Stimulated activated CD8-positive, alpha-beta memory T cell treated with anti-CD3 and anti-CD28 coated beads, Interleukin-15, amount 100 ng/mL, for 48 hours (primary cell): ENCODE measurements at regions not wholly inside any gene's neighbourhood (a gene's known extent, or its start where the extent isn't known, plus 50 kb on each side); places are given as distances from the start of the nearest gene placed in this dataset.

Source experiments
- DNase-seq, 2 donors: peaks; one replicate each; pipeline ENCODE4 v3.0.0-alpha.2; 2020; ENCODE audit warnings: low read depth in 2 of 2

DNA sequence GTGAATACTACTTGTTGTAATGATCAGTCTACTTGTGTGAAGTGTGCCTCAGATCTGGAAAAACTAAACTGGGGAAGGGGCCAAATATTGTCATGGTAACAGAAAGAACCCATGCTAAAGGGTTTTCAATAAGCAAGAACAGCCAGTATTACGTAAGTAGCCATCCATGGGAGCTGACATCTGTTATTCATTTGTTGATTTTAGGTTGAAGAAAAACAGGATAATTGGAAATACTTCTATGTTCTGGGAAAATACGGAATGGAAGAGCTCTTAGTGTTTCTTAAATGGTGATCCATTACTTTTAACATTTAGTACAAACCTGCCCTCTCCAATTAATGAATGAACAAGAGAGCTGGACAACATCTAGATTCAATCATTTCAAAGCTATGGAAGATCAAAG is 485.8 kb downstream of the NTRK2 start:
- DNase-seq: no peak

DNA sequence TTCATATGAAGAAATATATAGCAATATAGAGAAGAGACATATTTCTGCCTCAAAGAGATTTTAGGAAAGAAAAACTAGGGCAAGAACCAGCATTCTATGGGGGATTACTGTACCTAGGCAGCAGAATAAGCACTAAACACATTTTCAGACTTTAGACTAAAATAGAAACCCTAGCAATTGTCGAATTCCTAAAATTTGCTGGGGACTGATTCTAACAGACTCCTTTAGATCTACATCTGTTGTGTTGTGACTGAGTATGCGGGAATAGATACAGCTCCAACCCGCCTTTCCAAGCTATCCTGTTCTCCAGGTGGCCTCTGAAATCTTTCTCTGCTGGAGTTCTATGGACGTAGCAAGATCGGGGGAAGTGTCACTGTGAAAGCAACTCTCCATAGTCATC is 482.2 kb downstream of the NTRK2 start:
- no peak for DNase-seq

DNA sequence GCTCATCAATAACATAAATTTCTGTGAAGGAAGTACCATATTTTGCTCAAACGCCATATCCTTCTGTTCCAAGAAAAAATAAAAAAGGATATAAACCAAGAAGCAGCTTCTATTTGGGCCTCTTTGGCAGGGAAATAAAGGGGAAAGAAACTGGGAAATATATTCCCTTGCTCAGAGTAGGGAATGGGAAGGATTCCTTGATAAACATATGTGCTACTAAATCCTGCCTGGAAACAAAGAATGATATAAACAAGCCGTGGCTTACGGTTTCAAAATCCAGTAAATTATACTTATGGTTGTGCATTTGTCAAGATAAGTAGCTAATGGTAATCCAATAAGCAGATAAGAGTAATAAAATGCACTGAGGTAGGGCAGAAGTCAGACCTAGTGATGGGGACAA is 481.6 kb downstream of the NTRK2 start:
- no peak for DNase-seq

DNA sequence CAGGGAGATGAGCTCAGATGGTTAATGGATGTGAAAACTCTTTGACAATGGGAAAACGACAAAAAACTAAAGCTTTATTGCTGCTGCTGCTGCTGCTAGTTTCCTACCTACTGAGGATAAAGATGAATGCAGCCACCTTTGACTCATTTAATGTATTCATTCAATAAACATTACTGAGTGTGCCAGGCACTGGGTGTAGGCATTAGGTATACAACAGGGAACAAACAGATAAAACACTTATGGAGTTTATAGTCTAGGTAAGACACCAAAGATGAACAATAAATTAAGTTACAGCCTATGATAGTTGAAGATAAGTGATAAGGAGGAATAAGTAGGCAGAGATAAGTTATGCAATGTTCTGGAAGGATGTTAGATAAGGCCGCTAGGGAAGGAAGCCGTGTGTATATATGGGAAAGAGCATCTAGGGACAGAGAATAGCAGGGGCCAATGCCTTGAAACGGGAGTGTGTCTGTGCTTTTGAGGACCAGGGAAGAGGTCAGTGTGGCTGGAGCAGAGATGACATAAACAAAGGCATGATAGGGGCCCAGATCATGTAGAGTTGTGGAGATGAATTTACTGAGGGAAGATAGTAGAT is 477.6 kb downstream of the NTRK2 start:
- no peak for DNase-seq

DNA sequence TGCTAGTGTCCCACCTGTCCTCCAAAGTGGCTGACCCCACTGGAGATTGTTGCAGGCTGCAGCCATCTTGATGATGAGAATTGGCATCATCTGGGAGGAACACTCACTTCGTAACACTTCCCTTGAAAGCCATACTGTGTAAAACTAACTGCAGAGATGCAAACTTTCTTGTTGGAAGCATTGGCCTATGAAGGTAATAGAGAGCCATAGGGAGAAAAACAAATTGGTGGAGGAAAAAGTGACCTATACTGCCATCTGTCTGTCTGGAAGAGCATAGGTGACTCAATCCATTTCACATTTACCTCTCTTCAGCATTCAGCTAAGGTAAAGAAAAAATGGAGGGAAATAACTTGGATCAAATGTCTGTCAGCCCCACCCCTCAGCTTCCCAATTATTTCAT is 473.4 kb downstream of the NTRK2 start:
- no peak for DNase-seq

DNA sequence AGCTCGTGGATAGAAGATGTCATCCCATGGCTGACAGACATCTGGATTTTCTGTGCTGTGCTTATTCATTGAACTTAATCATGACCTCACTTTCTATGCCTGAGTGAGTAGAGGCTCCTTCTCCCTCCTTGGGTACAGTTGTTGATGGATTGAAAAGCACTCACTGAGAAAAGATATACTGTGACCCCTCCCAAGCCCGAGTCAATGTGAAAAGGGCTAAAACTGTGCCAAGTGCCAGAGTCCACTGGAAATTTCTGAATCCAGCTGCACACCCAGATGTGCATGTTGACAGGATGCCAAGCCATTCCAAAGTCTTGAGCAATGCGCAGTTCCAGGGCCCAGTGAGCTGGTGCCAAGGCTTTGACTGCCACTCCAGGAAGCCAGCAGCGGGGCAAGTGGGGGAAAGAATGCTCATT is 473.0 kb downstream of the NTRK2 start:
- no peak for DNase-seq

DNA sequence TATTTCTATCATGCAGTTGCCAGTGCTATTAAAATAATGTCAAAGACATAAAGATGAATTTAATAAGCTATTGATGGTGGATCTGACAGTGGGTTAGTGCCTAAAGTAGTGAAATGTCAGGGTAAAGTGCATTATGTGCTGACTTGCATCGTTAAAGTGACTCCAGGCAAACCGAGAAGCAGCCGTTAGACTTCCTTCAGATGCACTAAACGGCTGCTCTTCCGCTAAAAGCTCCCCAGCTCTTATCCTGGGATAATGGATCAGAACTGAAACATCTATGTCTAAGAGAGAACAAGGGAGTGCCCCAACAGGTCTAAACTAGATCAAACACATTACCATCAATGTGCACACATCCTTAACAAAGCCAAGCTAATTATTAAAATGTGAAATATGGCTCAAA is 468.2 kb downstream of the NTRK2 start:
- no peak for DNase-seq

DNA sequence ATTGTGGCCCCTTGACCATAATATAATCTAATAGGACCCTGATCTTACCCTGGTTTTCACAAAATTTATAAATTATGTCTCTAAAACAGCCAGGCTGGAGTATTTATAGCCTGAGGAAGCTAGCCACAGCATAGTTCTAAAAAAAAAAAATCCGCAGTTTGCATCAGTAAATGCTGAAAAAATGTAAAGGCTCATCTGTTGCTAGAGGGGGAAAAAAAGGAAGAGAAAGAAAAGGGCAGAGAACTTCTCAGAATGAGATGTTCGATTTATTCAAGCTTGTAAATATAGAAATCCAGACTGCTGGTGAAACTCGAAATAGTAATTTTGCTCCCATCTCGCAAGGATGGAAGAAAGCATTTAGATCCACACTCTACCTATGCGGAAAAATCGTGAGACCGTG is 467.5 kb downstream of the NTRK2 start:
- DNase-seq: no peak

DNA sequence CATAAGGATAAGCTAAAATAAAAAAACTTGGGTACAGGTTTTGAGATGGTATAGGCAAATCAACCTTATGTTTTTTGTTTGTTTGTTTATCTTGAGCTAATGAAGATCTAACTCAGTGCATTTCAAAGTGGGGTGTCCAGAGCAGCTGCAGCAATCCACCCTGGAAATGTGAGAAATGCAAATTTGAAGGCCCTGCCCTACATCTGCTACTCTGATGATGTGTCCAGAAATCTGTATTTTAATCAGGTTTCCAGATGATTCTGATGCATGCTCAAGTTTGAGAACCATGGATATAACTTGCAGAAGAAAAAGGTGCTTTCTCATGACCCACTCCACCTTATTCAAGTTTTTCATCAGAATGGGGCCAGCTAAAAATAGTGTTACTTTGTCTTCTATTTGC is 467.0 kb downstream of the NTRK2 start:
- DNase-seq: no peak

DNA sequence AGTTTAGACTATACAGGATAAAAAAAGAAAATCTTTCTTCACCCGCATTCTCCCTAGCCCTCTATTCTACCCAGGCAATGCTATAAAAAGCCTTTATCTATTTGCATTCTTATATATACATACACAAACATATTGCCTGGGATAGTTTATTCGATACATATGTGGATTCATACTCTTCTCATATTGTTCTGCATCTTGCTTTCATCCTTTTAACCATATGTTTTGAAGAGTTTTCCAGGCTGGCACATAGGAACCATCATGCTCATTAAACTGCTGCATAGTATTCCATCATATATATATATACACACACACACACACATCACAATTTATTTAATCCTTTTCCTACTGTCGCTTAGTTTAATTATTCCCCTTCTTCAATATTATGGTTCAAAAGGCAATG is 461.2 kb downstream of the NTRK2 start:
- DNase-seq: no peak

DNA sequence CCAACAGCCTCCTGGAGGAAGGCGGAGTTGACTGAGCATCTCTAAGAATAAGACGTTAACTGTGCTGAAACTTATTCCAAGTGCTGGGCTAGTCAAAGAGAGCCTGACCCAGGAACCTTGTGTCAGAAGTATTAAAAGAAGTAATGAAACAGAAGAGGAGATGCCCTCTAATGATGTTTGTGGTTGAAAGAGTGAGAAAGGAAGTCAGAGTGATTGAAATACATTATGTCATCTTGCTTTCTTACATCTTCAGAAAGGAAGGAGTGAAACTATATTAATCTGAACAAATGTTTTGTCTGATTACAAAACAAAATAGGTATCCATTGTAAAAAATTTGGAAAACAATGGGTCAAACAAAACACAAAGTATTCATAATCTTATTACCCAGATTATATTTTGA is 460.7 kb downstream of the NTRK2 start:
- no peak for DNase-seq

DNA sequence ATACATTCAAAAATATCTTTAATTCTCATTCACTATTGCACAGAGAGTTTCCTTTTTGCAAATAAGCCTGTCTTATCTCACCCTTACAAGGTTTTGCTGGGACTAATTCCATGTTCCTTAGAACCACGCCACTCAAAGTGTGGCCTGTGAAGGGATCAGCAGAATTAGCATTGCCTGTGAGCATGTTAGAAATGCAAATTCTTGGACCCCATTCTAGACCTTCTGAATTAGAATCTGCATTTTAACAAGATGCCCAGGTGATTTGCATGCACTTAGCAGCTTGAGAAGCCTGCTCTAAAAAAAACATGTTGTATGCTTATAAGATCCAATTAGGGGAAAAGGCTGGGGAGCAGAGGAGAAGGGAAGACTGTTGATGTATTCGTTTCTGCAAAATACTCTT is 460.0 kb downstream of the NTRK2 start:
- DNase-seq: no peak

DNA sequence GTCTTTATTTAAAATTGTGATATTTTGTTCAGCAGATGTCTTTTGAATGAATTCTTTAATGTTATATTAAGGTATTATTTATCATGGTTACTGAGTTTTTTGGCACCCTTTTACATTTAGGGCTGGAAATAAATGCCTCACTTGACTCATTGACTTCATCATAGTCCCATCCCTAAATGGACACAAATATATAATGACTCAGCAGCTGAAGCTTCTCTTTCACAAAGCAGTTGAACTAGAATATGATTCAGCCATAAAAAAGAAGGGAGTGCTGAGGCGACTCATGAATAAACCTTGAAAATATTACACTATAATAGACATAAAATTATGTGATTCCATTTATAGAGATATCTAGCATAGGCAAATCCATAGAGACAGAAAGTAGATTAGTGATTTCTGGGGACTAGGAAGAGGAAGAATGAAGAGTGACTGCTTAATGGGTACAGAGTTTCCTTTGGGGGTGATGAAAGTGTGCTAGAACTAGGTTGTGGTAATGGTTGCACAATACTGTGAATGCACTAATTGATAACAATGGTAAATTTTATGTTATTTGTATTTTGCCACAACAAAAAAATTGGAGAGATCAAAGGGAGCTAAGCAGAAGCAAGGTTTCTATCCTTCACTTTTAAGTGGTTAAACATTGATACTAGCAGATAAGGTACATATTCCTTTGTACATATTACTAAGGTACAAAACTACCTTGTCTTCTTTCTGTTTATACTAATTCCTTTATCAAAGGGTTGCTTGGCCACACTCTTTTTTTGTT is 449.6 kb downstream of the NTRK2 start:
- no peak for DNase-seq

DNA sequence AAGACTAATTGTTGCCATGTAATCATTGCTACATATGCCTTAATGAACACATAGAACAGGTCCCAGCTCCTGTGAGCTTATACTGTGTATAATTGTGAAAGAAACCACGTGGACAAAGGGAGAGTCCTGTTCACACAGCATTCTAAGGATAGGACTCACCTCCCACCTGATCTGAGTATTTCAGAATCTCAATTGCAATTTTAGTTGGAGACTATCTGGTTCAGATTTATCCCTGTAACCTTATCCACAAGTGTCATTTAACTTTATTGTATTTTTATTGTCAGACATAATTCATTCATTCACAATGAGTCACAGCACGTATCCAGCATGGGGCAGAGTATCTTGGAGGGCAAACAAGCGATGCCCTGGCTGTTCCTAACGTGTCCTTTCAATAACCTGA is 448.3 kb downstream of the NTRK2 start:
- DNase-seq: no peak

DNA sequence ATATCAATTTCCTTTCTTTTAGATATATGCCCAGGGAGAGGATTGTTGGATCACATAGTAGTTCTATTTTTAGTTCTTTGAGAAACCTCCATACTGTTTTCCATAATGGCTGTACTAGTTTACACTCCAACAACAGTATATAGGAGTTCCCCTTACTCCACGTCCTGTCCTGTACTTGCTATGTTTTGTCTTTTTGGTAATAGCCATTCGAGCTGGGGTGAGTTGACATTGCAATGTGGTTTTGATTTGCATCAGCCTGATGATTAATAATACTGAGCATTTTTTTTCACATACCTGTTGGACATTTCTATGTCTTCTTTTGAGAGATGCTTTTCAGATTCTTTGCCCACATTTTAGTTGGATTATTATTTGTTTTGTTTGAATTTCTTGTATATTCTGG is 445.9 kb downstream of the NTRK2 start:
- DNase-seq: no peak

DNA sequence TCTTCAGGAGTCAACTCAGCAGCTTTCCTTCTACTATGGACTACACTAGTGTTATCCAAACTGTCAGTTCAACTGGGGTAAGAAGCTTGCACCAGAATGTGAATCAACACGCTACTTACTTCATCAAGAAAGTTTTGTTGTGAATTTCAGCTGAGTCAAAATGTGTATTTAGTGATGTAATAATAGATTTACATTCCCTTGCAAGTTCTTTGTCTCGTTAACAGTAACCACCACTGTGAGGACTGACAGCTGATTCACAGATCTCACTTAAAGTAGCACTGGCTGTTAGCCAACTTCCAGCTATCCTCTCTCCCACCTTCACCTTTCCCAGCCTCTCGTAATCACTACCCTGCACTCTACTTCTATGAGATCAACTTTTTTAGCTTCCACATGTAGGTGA is 445.3 kb downstream of the NTRK2 start:
- DNase-seq: no peak

DNA sequence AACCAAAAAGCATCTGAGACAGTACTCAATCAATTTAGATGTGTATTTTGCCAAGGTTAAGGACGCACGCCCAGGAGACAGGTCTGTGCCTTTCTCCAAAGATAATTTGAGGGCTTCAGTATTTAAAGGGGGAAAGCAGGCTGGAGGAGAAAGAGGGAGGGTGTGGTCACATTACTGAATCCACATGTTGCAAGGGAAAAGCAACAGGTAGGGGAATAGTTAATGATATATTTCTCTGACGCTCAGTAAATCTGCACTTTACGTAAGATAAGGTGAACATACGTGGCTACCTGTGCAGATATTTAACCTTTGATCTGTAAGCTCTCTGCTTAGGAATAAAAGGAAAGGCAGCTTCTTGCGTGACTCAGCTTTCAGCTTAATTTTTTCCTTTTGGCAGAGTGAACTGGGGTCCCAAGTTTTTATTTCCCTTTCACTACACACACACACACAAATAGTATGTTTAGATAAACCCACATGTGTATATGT is 443.4 kb downstream of the NTRK2 start:
- DNase-seq: no peak

DNA sequence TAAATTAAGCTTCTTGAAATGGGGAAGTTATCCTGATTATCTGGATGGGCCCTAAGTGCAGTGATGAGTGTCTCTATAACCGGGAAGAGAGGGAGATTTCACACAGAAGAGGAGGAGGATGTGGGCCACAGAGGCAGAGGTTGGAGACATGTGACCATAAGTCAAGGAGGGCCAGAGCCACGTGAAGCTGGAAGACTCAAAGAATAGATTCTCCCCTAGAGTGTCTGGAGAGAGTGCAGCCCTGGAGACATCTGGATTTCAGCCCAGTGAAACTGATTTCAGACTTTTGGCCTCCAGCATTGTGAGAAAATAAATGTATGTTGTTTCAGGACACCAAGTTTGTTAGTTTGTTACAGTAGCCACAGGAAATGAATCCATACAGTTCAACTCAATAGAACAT is 442.9 kb downstream of the NTRK2 start:
- no peak for DNase-seq

DNA sequence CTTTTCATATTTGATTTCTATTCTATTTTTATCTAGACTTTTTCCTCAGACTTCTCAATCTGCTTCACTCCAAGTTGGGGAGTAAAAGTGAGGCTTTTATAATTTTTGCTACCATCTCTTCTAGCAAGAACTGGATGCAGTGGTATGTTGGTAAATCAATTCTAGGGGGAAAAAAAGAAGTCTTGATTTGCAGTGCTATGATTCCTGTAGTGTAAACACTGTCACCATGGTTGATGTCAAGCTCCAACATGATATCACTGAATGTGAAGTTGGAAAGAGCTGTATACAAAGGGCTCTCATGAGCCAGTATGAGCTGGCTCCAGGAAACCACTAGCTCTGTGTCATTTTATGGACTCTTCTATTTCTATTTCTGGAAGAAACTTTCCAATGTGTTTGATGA is 439.2 kb downstream of the NTRK2 start:
- no peak for DNase-seq

DNA sequence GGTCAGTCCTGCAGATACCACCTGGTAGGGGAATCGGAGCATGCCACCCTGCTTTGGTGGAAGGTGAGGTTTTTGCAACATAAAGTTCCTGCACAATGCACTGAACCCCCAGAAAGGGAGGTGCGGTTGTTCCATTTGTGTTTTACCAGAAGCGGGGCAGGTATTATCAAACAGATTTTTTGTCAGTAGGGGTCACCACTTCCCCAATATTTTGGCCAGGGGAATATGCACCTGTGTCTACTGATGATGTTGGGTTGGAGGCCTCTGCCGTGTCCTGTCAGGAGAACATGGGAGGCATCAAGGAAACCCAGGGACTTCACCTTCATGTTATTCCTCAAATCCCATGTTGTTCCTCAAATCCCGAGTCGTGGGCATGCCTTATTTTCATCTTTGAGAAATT is 438.7 kb downstream of the NTRK2 start:
- DNase-seq: no peak

DNA sequence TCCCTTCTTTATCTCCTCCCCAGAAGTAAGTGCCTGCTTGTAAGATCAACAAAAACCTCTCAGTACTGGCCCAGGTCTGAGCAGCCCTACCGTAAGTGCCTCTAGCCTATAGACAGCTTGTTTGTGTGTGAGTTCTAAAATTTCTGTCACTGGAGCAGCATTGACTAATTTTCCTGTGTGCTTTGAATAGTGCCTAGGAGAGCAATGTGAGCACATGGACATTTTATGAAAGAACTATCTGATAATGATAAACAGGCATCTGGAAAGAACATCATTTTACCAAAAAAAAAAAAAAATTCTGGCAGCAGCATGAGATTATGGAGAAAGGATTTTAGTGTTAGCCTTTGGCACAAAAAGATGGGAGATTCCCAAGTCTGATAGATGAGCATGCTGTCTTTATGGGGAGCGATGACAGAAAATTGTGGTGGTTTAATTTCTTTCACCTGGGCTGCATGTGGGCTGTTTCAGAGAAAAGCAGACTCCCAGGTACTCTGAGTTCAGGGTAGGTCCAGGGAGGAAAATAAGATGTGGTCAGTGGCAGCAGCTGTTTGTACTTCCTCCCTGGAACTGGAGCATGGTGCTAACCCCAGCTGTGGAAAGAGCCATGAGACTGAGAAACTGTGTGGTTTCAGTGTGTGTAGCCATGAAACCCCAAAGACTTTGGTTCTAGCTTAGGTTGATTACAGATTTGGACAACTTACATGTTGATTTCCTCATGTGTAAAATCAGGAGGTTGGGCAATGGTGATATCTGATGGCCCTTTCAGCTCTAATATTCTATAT is 419.9 kb downstream of the NTRK2 start:
- no peak for DNase-seq

DNA sequence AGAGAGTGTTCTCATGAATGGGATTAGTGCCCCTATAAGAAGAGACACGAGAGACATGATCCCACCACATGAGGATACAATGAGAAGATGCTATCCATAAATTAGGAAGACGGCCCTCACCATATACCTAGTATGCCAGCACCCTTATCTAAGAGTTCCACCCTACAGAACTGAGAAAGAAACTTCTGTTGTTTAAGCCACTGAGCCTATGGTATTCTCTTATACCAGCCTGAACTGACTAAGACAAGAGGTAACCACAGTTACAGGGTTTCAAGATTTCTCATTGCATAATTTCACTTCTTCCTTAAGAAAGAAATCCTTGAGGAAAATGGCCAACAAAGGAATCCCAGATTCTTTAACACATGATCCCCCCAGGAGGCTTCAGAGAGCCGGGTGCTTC is 412.4 kb downstream of the NTRK2 start:
- DNase-seq: no peak

DNA sequence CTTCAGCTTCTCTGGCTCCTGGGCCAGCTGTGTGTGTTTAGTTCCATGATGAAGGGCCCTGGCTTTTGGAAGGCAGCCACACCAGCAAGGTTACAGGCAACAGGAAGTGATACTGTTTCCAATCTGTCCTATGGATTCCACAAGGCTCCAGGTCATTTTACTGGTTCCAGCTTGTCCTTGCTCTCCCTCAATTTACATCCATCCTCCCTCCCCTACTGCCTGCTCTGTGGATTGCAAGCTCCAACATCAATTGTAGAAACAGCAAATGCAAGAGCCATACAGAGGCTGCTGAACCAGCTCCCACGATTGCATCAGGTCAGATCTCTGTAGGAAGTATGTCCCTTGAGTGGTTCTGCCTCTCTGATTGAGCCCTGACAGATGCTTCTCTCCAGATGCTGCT is 409.8 kb downstream of the NTRK2 start:
- DNase-seq: no peak
